NT2/D1 (cell line): ENCODE measurements at regions not wholly inside any gene's neighbourhood (a gene's known extent, or its start where the extent isn't known, plus 50 kb on each side); places are given as distances from the start of the nearest gene placed in this dataset.

Experiments
- SUZ12 ChIP-seq: IDR thresholded peaks from 2 replicates; pipeline ENCODE4 v1.6.1; 2011; ENCODE audit not compliant: insufficient read length, insufficient read depth; ENCODE audit errors: extremely low read depth
- YY1 ChIP-seq: IDR thresholded peaks from 2 replicates; pipeline ENCODE4 v1.6.1; 2011; ENCODE audit not compliant: insufficient read length, insufficient read depth
- ZNF274 ChIP-seq: IDR thresholded peaks from 2 replicates; pipeline ENCODE4 v1.6.1; 2011; ENCODE audit warnings: mild to moderate bottlenecking, low read depth, low read length

DNA sequence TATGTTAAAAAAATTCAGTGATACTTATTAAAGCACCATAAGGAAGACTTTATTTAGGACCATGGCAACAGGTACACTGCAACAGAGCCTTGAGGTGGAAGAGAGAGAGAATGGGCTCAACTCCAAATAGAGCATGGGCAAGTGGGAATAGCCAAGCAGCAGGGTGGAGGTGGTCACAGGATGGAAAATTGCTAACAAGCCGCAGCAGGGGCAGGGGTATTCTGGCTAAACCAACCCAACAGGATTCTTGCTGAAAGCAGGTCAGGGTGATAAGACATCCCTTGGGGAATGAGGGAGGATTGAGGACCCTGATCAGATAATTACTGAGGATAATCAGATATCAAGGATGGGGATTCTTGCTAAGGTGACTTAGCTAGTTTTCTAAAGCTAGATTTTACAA is 177.5 kb downstream of the ZIC3 start:
- TF ChIP-seq ZNF274 (no peak), YY1 (no peak), SUZ12 (no peak)
